EL (cell line): ENCODE measurements at regions not wholly inside any gene's neighbourhood (a gene's known extent, or its start where the extent isn't known, plus 50 kb on each side); places are given as distances from the start of the nearest gene placed in this dataset.
A peak's percentile ranks its signal among the peaks of the same experiment; 100 is the strongest.
"Not testable (repeated sequence)": the region's sequence is repeated elsewhere in the genome, so short reads cannot be mapped to it uniquely, and the experiment has no call there.

Experiments used
- DNase-seq: peaks from one replicate; pipeline ENCODE4 v3.0.0-alpha.2; 2016

GRCh38 chr2:63696496-63696895 is 107.7 kb downstream of the MDH1 start:
- DNase-seq: no peak

- DNase-seq: no peak
Measured at GRCh38 chr2:63697160-63697559, 108.4 kb downstream of the MDH1 start.

- peak; percentile 88 for DNase-seq
Measured at GRCh38 chr2:63698786-63699548, 110.2 kb downstream of the MDH1 start.

- peak; percentile 44 for DNase-seq
Measured at GRCh38 chr2:63699549-63699839, 110.7 kb downstream of the MDH1 start.

GRCh38 chr2:63700271-63700670 is 111.5 kb downstream of the MDH1 start:
- no peak for DNase-seq

GRCh38 chr2:63701406-63701805 is 112.6 kb downstream of the MDH1 start:
- no peak for DNase-seq

- DNase-seq: not testable (repeated sequence)
Measured at GRCh38 chr2:63706084-63706483, 117.3 kb downstream of the MDH1 start.

GRCh38 chr2:63710732-63711131 is 122.0 kb downstream of the MDH1 start:
- no peak for DNase-seq

- peak; percentile 12 for DNase-seq
Measured at GRCh38 chr2:63712748-63713147, 124.0 kb downstream of the MDH1 start.

GRCh38 chr2:63716146-63716545 is 125.5 kb upstream of the UGP2 start:
- DNase-seq: no peak

- no peak for DNase-seq
Measured at GRCh38 chr2:63719052-63719451, 122.6 kb upstream of the UGP2 start.

- no peak for DNase-seq
Measured at GRCh38 chr2:63721082-63721424, 120.6 kb upstream of the UGP2 start.

- DNase-seq: not testable (repeated sequence)
Measured at GRCh38 chr2:63722284-63722683, 119.4 kb upstream of the UGP2 start.

GRCh38 chr2:63723709-63724108 is 118.0 kb upstream of the UGP2 start:
- DNase-seq: no peak

GRCh38 chr2:63725212-63725611 is 116.5 kb upstream of the UGP2 start:
- not testable (repeated sequence) for DNase-seq

GRCh38 chr2:63729362-63729761 is 112.3 kb upstream of the UGP2 start:
- no peak for DNase-seq

- DNase-seq: no peak
Measured at GRCh38 chr2:63729831-63730230, 111.9 kb upstream of the UGP2 start.

GRCh38 chr2:63734510-63734909 is 107.2 kb upstream of the UGP2 start:
- no peak for DNase-seq

- DNase-seq: peak; percentile 52
Measured at GRCh38 chr2:63735263-63735662, 106.4 kb upstream of the UGP2 start.

GRCh38 chr2:63735931-63736330 is 105.8 kb upstream of the UGP2 start:
- peak; percentile 26 for DNase-seq

GRCh38 chr2:63736354-63736753 is 105.3 kb upstream of the UGP2 start:
- DNase-seq: peak; percentile 18

GRCh38 chr2:63737081-63737751 is 104.5 kb upstream of the UGP2 start:
- DNase-seq: no peak

- DNase-seq: no peak
Measured at GRCh38 chr2:63738019-63738418, 103.7 kb upstream of the UGP2 start.

GRCh38 chr2:63739180-63739579 is 102.5 kb upstream of the UGP2 start:
- DNase-seq: not testable (repeated sequence)

- DNase-seq: no peak
Measured at GRCh38 chr2:63740020-63740419, 101.7 kb upstream of the UGP2 start.
